HL-60 (cell line): ENCODE measurements at regions not wholly inside any gene's neighbourhood (a gene's known extent, or its start where the extent isn't known, plus 50 kb on each side); places are given as distances from the start of the nearest gene placed in this dataset.

Experiments
- GABPA ChIP-seq: IDR thresholded peaks from 2 replicates; pipeline ENCODE4 v1.6.1; 2012; ENCODE audit warnings: low read depth
- POLR2AphosphoS5 ChIP-seq: IDR thresholded peaks from 2 replicates; pipeline ENCODE4 v1.6.1; 2012; ENCODE audit warnings: low read depth
- SPI1 ChIP-seq: IDR thresholded peaks from 2 replicates; pipeline ENCODE4 v1.6.1; 2012; ENCODE audit warnings: low read depth, mild to moderate bottlenecking, borderline replicate concordance
- TF ChIP-seq, protein P1 (sequence below): IDR thresholded peaks from 2 replicates; pipeline ENCODE4 v1.6.1; 2012; ENCODE audit warnings: low read depth; ENCODE audit not compliant: insufficient replicate concordance
- TF ChIP-seq, protein P2 (sequence below): IDR thresholded peaks from one replicate; pipeline ENCODE4 v1.5.1; 2011; ENCODE audit warnings: low read length, control low read depth, inconsistent platforms; ENCODE audit not compliant: insufficient read depth

DNA sequence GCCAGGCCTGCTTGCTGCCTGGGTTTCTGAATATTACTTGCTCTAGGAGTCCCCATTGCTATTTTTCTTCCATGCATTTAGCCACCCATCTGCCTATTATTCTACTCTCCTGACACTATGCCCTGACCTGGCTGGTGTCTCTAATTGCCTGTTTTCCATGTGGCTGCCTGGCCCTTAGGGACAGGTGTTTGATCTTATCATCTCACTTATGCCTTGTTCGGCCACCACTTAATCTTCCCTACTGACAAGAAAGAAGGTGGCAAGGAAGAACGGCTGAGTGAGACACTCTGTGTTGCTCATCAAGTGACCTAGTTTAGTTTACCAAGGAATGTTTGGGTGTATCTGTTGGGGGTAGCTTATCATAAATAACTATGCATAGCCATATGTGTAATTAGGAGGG is 50.4 kb upstream of the RAPH1 start:
- TF ChIP-seq, protein P1, sequence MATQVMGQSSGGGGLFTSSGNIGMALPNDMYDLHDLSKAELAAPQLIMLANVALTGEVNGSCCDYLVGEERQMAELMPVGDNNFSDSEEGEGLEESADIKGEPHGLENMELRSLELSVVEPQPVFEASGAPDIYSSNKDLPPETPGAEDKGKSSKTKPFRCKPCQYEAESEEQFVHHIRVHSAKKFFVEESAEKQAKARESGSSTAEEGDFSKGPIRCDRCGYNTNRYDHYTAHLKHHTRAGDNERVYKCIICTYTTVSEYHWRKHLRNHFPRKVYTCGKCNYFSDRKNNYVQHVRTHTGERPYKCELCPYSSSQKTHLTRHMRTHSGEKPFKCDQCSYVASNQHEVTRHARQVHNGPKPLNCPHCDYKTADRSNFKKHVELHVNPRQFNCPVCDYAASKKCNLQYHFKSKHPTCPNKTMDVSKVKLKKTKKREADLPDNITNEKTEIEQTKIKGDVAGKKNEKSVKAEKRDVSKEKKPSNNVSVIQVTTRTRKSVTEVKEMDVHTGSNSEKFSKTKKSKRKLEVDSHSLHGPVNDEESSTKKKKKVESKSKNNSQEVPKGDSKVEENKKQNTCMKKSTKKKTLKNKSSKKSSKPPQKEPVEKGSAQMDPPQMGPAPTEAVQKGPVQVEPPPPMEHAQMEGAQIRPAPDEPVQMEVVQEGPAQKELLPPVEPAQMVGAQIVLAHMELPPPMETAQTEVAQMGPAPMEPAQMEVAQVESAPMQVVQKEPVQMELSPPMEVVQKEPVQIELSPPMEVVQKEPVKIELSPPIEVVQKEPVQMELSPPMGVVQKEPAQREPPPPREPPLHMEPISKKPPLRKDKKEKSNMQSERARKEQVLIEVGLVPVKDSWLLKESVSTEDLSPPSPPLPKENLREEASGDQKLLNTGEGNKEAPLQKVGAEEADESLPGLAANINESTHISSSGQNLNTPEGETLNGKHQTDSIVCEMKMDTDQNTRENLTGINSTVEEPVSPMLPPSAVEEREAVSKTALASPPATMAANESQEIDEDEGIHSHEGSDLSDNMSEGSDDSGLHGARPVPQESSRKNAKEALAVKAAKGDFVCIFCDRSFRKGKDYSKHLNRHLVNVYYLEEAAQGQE = no peak
- TF ChIP-seq, protein P2, sequence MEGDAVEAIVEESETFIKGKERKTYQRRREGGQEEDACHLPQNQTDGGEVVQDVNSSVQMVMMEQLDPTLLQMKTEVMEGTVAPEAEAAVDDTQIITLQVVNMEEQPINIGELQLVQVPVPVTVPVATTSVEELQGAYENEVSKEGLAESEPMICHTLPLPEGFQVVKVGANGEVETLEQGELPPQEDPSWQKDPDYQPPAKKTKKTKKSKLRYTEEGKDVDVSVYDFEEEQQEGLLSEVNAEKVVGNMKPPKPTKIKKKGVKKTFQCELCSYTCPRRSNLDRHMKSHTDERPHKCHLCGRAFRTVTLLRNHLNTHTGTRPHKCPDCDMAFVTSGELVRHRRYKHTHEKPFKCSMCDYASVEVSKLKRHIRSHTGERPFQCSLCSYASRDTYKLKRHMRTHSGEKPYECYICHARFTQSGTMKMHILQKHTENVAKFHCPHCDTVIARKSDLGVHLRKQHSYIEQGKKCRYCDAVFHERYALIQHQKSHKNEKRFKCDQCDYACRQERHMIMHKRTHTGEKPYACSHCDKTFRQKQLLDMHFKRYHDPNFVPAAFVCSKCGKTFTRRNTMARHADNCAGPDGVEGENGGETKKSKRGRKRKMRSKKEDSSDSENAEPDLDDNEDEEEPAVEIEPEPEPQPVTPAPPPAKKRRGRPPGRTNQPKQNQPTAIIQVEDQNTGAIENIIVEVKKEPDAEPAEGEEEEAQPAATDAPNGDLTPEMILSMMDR = no peak
- TF ChIP-seq POLR2AphosphoS5 (no peak), SPI1 (no peak), GABPA (no peak)
